Omental fat pad (tissue), 3 donors: ENCODE measurements at regions not wholly inside any gene's neighbourhood (a gene's known extent, or its start where the extent isn't known, plus 50 kb on each side); places are given as distances from the start of the nearest gene placed in this dataset.

Source experiments
- ATAC-seq: fragments of 150-250 bp; one replicate; pipeline ENCODE4 v1.9.1; 2016; ENCODE audit warnings: mild to moderate bottlenecking, moderate library complexity; ENCODE audit not compliant: low FRiP score
- DNase-seq: peaks from one replicate; pipeline ENCODE4 v3.0.0-alpha.2; 2019; ENCODE audit warnings: low spot score
- TF ChIP-seq, protein P1 (sequence below), 3 donors: fragments of 450-650 bp; IDR thresholded peaks; one replicate each; pipeline ENCODE4 v1.5.1; 2016 to 2017; ENCODE audit warnings: antibody characterized with exemption in 3 of 3, mild to moderate bottlenecking in 3 of 3, moderate library complexity in 2 of 3

DNA sequence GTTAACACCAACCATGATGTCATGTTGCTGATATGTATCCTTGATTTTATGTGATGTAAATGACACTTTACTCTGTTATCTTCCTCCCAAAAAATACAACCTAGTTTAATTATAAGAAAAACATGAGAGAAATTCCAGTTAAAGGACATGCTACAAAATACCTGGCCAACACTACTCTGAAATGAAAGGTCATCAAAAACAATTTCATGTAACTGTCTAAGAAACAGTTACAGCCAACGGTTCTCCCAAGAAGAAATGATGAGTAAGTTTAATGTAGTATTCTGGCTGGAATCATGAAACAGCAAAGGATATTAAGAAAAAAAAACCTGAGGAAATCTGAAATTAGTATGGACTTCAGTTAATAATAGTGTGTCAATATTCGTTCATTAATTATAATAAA lies 653.3 kb upstream of the FOXG1 start:
- ATAC-seq: no peak
- TF ChIP-seq, protein P1, sequence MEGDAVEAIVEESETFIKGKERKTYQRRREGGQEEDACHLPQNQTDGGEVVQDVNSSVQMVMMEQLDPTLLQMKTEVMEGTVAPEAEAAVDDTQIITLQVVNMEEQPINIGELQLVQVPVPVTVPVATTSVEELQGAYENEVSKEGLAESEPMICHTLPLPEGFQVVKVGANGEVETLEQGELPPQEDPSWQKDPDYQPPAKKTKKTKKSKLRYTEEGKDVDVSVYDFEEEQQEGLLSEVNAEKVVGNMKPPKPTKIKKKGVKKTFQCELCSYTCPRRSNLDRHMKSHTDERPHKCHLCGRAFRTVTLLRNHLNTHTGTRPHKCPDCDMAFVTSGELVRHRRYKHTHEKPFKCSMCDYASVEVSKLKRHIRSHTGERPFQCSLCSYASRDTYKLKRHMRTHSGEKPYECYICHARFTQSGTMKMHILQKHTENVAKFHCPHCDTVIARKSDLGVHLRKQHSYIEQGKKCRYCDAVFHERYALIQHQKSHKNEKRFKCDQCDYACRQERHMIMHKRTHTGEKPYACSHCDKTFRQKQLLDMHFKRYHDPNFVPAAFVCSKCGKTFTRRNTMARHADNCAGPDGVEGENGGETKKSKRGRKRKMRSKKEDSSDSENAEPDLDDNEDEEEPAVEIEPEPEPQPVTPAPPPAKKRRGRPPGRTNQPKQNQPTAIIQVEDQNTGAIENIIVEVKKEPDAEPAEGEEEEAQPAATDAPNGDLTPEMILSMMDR (IDR thresholded peaks at IDR 0.05): no peak
- no peak for DNase-seq

DNA sequence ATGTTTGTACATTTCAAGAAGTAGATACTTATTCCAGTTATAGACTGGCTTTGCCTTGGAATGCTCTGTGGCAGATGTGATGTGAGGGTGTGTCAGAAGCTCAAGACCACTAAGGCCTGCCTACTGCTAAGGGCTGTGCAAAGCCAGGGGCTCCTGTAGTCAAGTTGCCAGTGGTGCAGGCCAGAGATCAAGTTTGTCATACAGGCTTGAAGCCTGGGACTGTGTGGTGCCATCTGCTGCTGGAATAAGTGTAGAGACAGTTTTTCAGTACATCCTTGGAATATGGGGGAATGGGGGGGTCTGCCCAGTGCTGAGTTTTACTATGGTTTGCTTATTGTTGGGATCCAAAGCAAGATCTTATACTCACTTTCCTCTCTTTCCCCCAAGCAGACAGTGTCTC lies 649.9 kb upstream of the FOXG1 start:
- DNase-seq (no peak), ATAC-seq (no peak)
- TF ChIP-seq, protein P1 (IDR thresholded peaks at IDR 0.05): no peak

DNA sequence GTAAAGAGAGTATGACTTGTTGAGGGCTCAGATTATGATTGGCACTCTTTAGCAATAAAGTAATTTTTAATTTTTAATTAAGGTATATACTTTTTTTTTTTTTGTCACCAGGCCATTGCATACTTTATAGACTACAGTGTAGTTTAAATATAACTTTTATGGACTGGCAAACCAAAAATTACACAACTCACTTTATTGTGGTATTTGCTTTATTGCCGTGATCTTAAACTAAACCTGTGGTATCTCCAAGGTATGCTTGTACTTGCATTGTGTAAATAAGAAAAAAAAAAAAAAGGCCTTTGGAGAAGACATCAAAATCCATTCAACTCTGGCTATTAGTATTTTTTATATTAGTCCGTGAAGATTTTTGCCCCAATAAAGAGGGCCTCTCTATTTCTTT lies 646.7 kb upstream of the FOXG1 start:
- DNase-seq (no peak), ATAC-seq (no peak)
- TF ChIP-seq, protein P1 (IDR thresholded peaks at IDR 0.05): no peak

DNA sequence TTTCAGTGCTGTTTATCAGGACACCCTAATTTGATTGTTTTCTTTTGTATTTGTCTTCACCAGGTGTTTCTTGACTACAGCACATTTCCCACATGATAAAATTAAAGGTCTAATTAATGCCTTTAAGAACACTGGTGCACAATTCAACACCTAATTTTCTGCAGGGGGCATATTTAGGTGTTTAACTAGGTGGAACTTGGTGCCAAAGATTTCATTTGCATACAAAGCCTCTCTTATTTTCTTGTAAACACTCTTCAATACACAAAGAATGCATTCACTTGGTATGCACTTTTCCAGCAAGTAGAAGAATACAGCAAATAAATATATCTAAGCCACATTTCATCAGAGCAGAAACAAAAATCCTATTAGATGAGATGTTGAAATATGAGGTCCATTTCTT lies 646.2 kb upstream of the FOXG1 start:
- TF ChIP-seq, protein P1 (IDR thresholded peaks at IDR 0.05): no peak
- DNase-seq: no peak
- no peak for ATAC-seq

DNA sequence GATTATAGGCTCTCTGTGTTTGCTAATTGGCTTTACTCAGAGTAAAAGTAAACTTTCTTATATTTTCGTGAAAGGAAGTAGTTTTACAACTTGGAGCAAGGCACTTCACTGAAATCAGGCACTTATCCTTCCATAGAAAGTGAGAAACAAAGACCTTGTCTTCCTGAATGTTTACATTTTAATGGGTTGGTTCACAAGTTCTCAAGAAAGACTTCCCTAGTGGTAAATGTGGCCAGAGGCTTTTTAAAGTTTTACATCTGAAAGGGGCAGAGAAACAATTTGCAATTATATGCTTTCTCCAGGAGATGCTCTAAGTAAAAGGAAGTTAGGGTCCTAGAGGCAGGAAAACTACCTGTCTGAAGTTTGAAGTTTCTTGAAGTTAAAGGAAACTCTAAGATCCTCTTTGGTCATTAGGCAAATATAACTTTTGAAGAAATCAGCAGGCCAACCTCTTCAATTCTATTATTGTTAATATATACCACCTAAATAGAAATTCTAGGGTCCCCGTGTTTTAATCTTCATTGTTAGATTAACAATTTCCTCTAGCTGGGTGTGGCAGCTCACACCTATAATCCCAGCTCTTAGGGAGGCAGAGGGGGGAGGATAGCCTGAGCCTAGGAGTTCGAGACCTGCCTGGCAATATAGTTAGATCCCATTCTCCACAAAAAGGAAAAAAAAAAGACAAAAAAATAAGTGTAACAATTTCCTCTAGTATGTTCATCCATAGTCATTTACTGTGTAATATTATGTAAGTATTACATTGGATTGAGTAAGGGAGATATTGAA lies 644.9 kb upstream of the FOXG1 start:
- TF ChIP-seq, protein P1 (IDR thresholded peaks at IDR 0.05): no peak
- DNase-seq (no peak), ATAC-seq (no peak)

DNA sequence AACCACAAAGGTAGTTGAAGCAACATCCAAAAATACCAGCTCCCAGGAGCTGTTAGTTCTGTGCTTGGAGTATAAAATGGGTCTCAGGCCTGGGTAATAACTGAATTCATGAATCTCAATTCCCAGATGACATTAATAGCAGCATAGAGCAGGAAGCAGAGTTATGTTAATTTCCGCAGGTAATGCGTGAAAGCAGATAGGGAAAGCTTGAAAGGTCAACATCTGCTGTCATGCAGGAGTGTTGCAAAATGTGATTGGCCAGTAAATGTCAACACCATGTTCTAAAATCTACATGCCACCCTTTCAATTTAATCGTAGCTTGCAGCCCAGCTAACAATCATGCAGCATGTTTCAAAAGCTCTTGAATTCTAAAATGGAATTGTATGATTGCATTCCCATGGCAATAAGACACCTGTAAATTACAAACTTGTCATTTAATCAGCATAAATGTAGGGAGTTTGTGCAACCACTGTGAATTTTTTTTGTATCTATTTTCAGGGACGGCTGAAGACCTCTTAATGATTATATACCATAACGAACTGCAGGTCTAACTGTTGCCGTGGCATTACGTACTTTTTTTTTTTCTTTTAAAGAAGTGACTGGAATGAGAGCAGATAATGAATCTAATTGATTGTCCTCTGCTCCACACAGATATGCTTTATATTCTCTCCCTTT lies 635.8 kb upstream of the FOXG1 start:
- ATAC-seq: no peak
- TF ChIP-seq, protein P1 (IDR thresholded peaks at IDR 0.05): no peak
- no peak for DNase-seq

DNA sequence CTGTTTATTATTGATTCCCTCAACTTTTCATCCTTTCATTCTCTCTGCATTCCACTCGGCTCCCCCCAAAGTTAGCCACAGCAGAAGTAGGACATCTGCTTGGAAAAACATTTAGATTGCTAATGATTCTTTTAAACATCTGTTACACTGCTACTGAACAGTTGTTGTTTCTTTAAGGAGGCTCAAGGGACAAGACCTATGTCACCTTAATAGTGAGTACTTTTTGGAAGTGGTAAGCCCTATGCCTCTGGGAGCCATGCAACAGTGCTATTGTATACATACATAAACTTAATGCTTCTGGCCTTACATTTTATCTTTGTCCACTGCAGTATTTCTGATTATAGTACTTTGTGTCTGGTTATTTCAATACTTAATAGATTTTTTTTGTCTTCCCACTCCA lies 628.2 kb upstream of the FOXG1 start:
- TF ChIP-seq, protein P1 (IDR thresholded peaks at IDR 0.05): no peak
- no peak for ATAC-seq

More for the DNA sequence above, 628.2 kb upstream of the FOXG1 start:
- DNase-seq: no peak
